ENCODE measurements at regions not wholly inside any gene's neighbourhood (a gene's known extent, or its start where the extent isn't known, plus 50 kb on each side); places are given as distances from the start of the nearest gene placed in this dataset.
"Not testable (repeated sequence)": the region's sequence is repeated elsewhere in the genome, so short reads cannot be mapped to it uniquely, and the experiment has no call there.

DNA sequence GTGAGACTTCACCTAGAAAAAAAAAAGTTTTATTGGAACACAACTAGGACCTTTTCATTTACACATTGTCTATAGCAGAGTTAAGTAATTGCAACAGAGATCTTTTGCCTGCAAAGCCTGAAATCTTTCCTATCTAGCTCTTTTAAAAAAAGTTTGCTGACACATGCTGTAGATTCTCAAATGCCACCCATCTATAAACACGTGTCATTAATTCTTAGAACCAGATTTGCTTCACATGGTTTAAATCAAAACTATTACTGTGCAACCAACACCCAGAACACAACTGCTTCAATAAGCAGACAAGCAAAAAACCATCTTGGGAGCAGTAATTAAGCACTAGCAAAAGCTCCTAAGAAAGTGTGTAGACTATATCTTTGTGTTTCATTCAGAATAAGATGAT, 55.0 kb downstream of the OXSM start:
- intact Hi-C loops (cut with DNase I): loop anchor here in 1 of 2 donors (5.0 kb wide), 1 partner anchor 867 kb away; no protein-coding TSS in a partner anchor
- no peak for DNase-seq (ENCODE audit: low spot score)

- DNase-seq (ENCODE audit: low spot score): no peak
- intact Hi-C loops (cut with DNase I): no loop called here
Observed at GRCh38 chr3:25846282-25846681, 56.4 kb downstream of the OXSM start.

- intact Hi-C loops (cut with DNase I): no loop called here
- no peak for DNase-seq (ENCODE audit: low spot score)
Observed at GRCh38 chr3:25849091-25849490, 59.2 kb downstream of the OXSM start.

- DNase-seq (ENCODE audit: low spot score): no peak
- intact Hi-C loops (cut with DNase I): loop anchor here in 1 of 2 donors (10.0 kb wide), 1 partner anchor 855 kb away; no protein-coding TSS in a partner anchor
Observed at GRCh38 chr3:25849641-25850385, 59.9 kb downstream of the OXSM start.

GRCh38 chr3:25851693-25852259, 61.9 kb downstream of the OXSM start:
- intact Hi-C loops (cut with DNase I): loop anchor here in 1 of 2 donors (10.0 kb wide), 1 partner anchor 853 kb away; no protein-coding TSS in a partner anchor
- DNase-seq (ENCODE audit: low spot score): not testable (repeated sequence)

GRCh38 chr3:25854214-25854613, 64.3 kb downstream of the OXSM start:
- DNase-seq (ENCODE audit: low spot score): no peak
- intact Hi-C loops (cut with DNase I): loop anchor here in 1 of 2 donors (10.0 kb wide), 1 partner anchor 851 kb away; no protein-coding TSS in a partner anchor

GRCh38 chr3:25854635-25855034, 64.7 kb downstream of the OXSM start:
- intact Hi-C loops (cut with DNase I): loop anchor here in 1 of 2 donors (10.0 kb wide), 1 partner anchor 850 kb away; no protein-coding TSS in a partner anchor
- DNase-seq (ENCODE audit: low spot score): no peak

DNA sequence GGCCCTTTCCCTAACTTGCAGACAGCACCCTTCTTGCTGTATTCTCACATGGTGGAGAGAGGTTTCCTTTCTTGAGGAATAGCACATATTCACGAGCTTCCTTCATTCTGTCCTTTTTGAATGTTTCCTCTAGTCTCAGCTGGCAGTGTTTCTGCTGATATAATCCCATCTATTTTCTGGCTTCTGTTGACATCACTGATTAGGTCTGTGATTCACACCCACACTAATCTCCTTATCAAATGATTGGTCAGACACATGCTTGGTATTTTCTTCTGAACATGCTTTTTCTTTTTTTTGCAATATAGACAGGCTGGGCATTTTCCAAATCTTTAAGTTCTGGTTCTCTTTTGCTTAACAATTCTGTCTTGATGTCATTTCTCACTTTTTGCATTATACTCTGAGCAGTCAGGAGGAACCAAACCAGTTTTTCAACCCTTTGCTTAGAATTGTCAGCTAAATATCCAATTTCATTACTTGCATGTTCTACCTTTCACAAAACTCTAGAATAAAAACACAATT, 65.4 kb downstream of the OXSM start:
- intact Hi-C loops (cut with DNase I): loop anchor here in 1 of 2 donors (10.0 kb wide), 1 partner anchor 849 kb away; no protein-coding TSS in a partner anchor
- no peak for DNase-seq (ENCODE audit: low spot score)

GRCh38 chr3:25856902-25857518, 67.1 kb downstream of the OXSM start:
- intact Hi-C loops (cut with DNase I): loop anchor here in 1 of 2 donors (10.0 kb wide), 1 partner anchor 848 kb away; no protein-coding TSS in a partner anchor
- DNase-seq (ENCODE audit: low spot score): no peak

- DNase-seq (ENCODE audit: low spot score): no peak
- intact Hi-C loops (cut with DNase I): no loop called here
Observed at GRCh38 chr3:25861566-25861965, 71.7 kb downstream of the OXSM start.

- DNase-seq (ENCODE audit: low spot score): no peak
- intact Hi-C loops (cut with DNase I): no loop called here
Observed at GRCh38 chr3:25863011-25863415, 73.1 kb downstream of the OXSM start.

DNA sequence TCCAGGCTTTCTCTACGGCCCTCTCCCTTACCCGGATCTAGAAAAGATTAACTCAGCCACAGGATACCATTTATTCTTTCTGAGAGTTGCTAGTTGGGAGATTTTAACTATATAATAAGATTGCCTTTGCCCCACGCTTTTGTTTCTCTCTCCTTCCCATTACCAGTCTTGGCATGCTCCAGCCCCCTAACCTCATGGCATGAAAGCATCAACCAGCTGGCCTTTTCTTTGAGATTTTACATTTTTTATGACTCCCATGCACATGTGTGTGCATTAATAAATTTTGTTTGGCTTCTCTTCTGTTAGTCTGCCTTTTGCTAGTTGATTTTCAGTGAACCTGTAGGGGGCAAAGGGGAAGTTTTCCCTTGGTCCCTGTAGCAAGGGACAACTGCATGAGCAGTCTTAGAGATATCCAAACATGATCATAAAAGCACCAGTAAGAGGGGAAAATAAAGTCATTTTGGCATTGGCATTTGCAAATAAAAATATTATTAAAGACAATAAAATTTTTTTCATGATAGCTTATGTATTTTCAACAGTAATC, 73.6 kb downstream of the OXSM start:
- intact Hi-C loops (cut with DNase I): no loop called here
- DNase-seq (ENCODE audit: low spot score): no peak

- intact Hi-C loops (cut with DNase I): no loop called here
- DNase-seq (ENCODE audit: low spot score): no peak
Observed at GRCh38 chr3:25870452-25870851, 80.6 kb downstream of the OXSM start.

DNA sequence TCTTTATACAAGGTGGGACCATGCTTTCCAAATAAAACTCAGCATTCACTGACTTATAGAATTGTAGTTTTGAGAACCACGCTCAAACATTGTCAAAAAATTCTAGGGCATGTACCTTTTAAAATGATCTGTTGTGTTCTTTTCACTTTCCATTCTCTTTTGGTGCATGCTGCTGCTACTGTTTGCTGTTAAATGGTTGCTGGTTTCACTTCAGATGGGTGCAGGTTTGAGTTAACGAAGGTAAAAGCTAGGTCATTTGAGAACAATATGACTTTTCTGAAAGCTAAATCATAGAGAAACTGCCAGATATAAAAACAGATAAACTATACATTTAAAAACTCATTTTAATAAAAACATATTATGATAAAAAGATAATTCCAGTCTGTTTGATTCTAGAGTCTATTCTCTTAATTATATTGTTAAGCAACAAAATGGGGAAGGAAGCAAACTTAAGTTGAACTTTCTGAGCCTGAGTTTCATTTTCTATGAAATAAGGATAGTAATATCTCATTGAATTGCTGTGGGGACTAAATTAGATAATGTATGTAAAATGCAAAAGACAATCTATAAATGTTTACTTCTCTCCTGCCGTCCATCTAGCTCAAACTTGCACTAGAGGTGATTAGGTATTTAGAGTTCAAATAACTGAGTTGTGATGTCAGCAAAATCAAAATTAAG, 82.4 kb downstream of the OXSM start:
- intact Hi-C loops (cut with DNase I): no loop called here
- no peak for DNase-seq (ENCODE audit: low spot score)

DNA sequence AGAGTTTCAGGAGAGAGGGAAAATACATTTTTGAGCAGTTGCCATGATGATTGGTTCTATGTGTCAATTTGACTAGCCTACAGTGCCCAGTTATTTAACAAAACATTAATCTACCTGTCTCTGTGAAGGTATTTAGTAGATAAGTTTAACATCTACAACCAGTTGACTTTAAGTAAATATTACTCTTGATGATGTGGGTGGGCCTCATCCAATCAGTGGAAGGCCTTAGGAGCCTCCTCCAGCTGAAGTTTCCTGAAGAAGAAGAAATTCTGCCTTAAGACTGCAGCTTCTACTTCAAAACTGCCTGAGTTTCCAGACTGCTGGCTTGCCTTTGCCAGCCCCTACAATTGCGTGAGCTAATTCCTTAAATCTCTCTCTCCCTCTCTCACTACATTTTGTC, 93.6 kb downstream of the OXSM start:
- intact Hi-C loops (cut with DNase I): no loop called here
- DNase-seq (ENCODE audit: low spot score): no peak

GRCh38 chr3:25884981-25885380, 95.1 kb downstream of the OXSM start:
- intact Hi-C loops (cut with DNase I): no loop called here
- no peak for DNase-seq (ENCODE audit: low spot score)

DNA sequence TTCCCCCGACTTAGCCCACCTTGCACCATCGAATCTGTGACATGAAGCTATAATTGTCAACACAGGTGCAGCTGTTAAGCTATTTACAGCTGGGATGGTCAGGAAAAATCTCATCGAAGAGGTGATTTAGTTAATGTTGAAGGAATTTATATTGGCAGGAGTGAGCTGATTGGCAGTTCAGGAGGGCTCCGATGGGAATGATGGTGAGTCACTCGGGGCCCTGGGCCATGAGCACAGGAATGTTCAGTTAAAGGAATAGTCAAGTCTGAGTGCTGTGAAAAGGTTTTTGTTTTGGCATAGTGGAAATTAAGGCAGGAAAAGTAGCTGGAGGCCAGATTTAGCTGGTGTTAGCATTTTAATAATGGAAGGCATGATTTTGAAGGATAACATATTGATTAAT, 95.7 kb downstream of the OXSM start:
- intact Hi-C loops (cut with DNase I): no loop called here
- no peak for DNase-seq (ENCODE audit: low spot score)

DNA sequence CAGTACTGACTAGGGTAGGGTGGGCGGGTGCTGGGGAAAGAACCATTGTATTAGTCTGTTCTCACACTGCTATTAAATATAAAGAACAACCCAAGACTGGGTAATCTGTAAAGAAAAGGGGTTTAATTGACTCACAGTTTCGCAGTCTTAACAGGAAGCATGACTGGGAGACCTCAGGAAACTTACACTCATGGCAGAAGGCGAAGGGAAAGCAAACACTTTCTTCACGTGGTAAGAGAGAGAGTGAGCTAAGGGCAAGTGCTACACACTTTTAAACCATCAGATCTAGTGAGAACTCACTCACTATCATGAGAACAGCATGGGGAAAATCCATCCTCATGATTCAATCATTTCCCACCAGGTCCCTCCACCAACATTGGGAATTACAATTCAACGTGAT, 98.0 kb downstream of the OXSM start:
- DNase-seq (ENCODE audit: low spot score): no peak
- intact Hi-C loops (cut with DNase I): no loop called here

DNA sequence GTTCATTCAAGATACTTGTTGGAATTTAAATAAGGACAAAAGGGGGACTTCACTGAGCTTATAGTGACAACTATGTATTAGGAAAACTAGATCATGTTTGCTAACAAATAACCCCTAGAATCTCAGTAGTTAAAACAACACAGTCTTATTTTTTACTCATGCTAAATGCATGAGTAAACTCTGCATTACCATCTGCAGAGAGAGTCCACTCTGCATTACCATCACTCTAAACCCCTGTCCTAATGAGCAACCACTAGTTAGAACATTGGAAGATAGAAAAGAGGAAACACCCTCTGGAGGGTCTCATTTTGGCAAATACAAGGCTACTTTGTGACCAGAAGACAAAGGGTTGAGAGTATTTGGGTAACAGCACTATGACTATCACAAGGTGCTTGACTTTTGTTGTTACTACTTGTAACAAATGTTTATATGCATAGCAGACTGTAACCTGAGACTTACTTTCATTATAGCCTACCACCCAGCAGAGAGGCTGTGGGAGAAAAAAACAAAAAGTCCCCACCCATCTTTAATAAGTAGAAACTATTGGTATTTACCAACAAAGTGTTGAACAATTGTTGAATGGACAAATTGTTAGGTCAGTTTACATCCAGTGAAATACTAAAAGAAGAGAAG, 99.1 kb downstream of the OXSM start:
- no peak for DNase-seq (ENCODE audit: low spot score)
- intact Hi-C loops (cut with DNase I): no loop called here

All from posterior vena cava (tissue), 2 donors.